GM12891 (cell line): ENCODE measurements at regions not wholly inside any gene's neighbourhood (a gene's known extent, or its start where the extent isn't known, plus 50 kb on each side); places are given as distances from the start of the nearest gene placed in this dataset.

Experiments used
- DNase-seq: peaks from one replicate; pipeline ENCODE4 v3.0.0; 2011; ENCODE audit warnings: low spot score; ENCODE audit not compliant: insufficient read length
- FAIRE-seq: peaks from 2 replicates; lab custom pipeline; 2011; peaks lifted over from hg19 to GRCh38; lab: Jason Lieb, UNC
- PAX5 ChIP-seq: IDR thresholded peaks from 2 replicates; pipeline ENCODE4 v1.6.1; 2011; ENCODE audit warnings: low read length, moderate library complexity, mild to moderate bottlenecking; ENCODE audit not compliant: insufficient read depth, severe bottlenecking
- POLR2A ChIP-seq: IDR thresholded peaks from 2 replicates; pipeline ENCODE4 v1.6.1; 2011; ENCODE audit warnings: low read depth, low read length, control low read depth
- POLR2AphosphoS5 ChIP-seq: IDR thresholded peaks from 2 replicates; pipeline ENCODE4 v1.6.1; 2011; ENCODE audit warnings: low read depth, low read length, control low read depth
- POU2F2 ChIP-seq: IDR thresholded peaks from 2 replicates; pipeline ENCODE4 v1.6.1; 2011; ENCODE audit warnings: low read depth, mild to moderate bottlenecking, control low read depth, low read length, moderate library complexity
- SPI1 ChIP-seq: IDR thresholded peaks from 2 replicates; pipeline ENCODE4 v1.6.1; 2011; ENCODE audit warnings: low read depth, low read length, control low read depth
- TAF1 ChIP-seq: IDR thresholded peaks from 2 replicates; pipeline ENCODE4 v1.6.1; 2011; ENCODE audit warnings: low read depth, low read length, control low read depth

GRCh38 chr9:107928701-107929371 is 439.3 kb upstream of the KLF4 start:
- no peak for TF ChIP-seq SPI1
- TF ChIP-seq POU2F2: no peak
- TF ChIP-seq PAX5: no peak
- no peak for TF ChIP-seq POLR2AphosphoS5
- no peak for TF ChIP-seq TAF1
- no peak for TF ChIP-seq POLR2A
- DNase-seq (no peak), FAIRE-seq (no peak)

- FAIRE-seq (no peak), DNase-seq (no peak)
- TF ChIP-seq POLR2AphosphoS5 (no peak), POU2F2 (no peak)
Observed at GRCh38 chr9:107927276-107927675, 437.7 kb upstream of the KLF4 start.

- no peak for DNase-seq
- no peak for TF ChIP-seq SPI1
- TF ChIP-seq POLR2A: no peak
- no peak for TF ChIP-seq TAF1
- no peak for TF ChIP-seq PAX5
- TF ChIP-seq POLR2AphosphoS5: no peak
- TF ChIP-seq POU2F2: no peak
- no peak for FAIRE-seq
Observed at GRCh38 chr9:107925749-107926297, 436.3 kb upstream of the KLF4 start.

GRCh38 chr9:107922260-107922659 is 432.7 kb upstream of the KLF4 start:
- DNase-seq (no peak), FAIRE-seq (no peak)
- TF ChIP-seq POLR2AphosphoS5: no peak
- no peak for TF ChIP-seq PAX5
- TF ChIP-seq POLR2A: no peak
- TF ChIP-seq TAF1: no peak
- TF ChIP-seq POU2F2: no peak
- no peak for TF ChIP-seq SPI1

GRCh38 chr9:107919263-107919662 is 429.7 kb upstream of the KLF4 start:
- no peak for DNase-seq
- no peak for FAIRE-seq
- TF ChIP-seq TAF1 (no peak), PAX5 (no peak), POU2F2 (no peak), SPI1 (no peak), POLR2AphosphoS5 (no peak), POLR2A (no peak)

GRCh38 chr9:107918749-107919148 is 429.2 kb upstream of the KLF4 start:
- no peak for FAIRE-seq
- DNase-seq: no peak
- TF ChIP-seq POLR2A: no peak
- TF ChIP-seq SPI1: no peak
- TF ChIP-seq PAX5: no peak
- TF ChIP-seq TAF1: no peak
- no peak for TF ChIP-seq POLR2AphosphoS5
- TF ChIP-seq POU2F2: no peak

- FAIRE-seq: no peak
Observed at GRCh38 chr9:107914151-107914550, 424.6 kb upstream of the KLF4 start.

GRCh38 chr9:107907715-107908114 is 418.1 kb upstream of the KLF4 start:
- no peak for TF ChIP-seq SPI1
- no peak for TF ChIP-seq POLR2A
- TF ChIP-seq POU2F2: no peak
- no peak for TF ChIP-seq POLR2AphosphoS5
- TF ChIP-seq PAX5: no peak
- TF ChIP-seq TAF1: no peak

More at GRCh38 chr9:107914151-107914550, 424.6 kb upstream of the KLF4 start:
- no peak for TF ChIP-seq POLR2AphosphoS5
- TF ChIP-seq PAX5: no peak
- TF ChIP-seq POLR2A: no peak
- no peak for DNase-seq

GRCh38 chr9:107907255-107907654 is 417.7 kb upstream of the KLF4 start:
- TF ChIP-seq POLR2AphosphoS5: no peak
- TF ChIP-seq SPI1: no peak
- no peak for TF ChIP-seq POLR2A
- TF ChIP-seq POU2F2: no peak
- TF ChIP-seq PAX5: no peak
- no peak for TF ChIP-seq TAF1
- FAIRE-seq (no peak), DNase-seq (no peak)

More at GRCh38 chr9:107907715-107908114, 418.1 kb upstream of the KLF4 start:
- DNase-seq (no peak), FAIRE-seq (no peak)

GRCh38 chr9:107906074-107906473 is 416.5 kb upstream of the KLF4 start:
- FAIRE-seq (no peak), DNase-seq (no peak)
- no peak for TF ChIP-seq POU2F2
- no peak for TF ChIP-seq TAF1
- TF ChIP-seq POLR2A: no peak
- no peak for TF ChIP-seq SPI1
- TF ChIP-seq PAX5: no peak
- no peak for TF ChIP-seq POLR2AphosphoS5
